HCT116 (cell line): ENCODE measurements at regions not wholly inside any gene's neighbourhood (a gene's known extent, or its start where the extent isn't known, plus 50 kb on each side); places are given as distances from the start of the nearest gene placed in this dataset.

ENCODE experiments used
- ATAC-seq: fragments of 200-7000 bp; cut with Tn5 transposase; 2 replicates; pipeline ENCODE4 v1.9.1; 2020; ENCODE audit warnings: mild to moderate bottlenecking, moderate library complexity
- BruUV-seq: library from RNA; stranded (reverse); fragments of 400-500 nt; replicated peaks from 2 replicates; lab custom pipeline; 2021; lab: Mats Ljungman, UMichigan
- CTCF ChIA-PET: fragments of 300-600 bp; sonication (Branson Sonifier 250); formaldehyde crosslinking; loops from one replicate; lab custom pipeline; 2021; ENCODE audit warnings: antibody characterized with exemption; lab: Charles Lee
- POLR2A ChIA-PET: fragments of 300-600, 350-600 bp; sonication (Branson Sonifier 250); formaldehyde crosslinking; loops from one replicate; lab custom pipeline; 2021; ENCODE audit warnings: antibody characterized with exemption; lab: Charles Lee
- RAD21 ChIA-PET, 2 experiments: fragments of 300-600 bp; sonication (Branson Sonifier 250); formaldehyde crosslinking; loops; one replicate each; lab custom pipeline; 2023; ENCODE audit warnings: low total read pairs in 2 of 2; ENCODE audit not compliant: uncharacterized antibody in 2 of 2, unreplicated experiment in 2 of 2, low non-redundant PET in 1 of 2; lab: Charles Lee
- DNase-seq: peaks from one replicate; pipeline ENCODE4 v3.0.0-alpha.2; 2010; ENCODE audit warnings: low read depth, low spot score
- H2AFZ ChIP-seq: fragments of 200-600 bp; shearing (Covaris generic), sonication (generic); 2 replicates; pipeline ENCODE4 v1.6.1; 2017; ENCODE audit warnings: low read depth, mixed run types, mixed read lengths, antibody characterized with exemption, low read length; ENCODE audit not compliant: poor library complexity, severe bottlenecking
- H3K27ac ChIP-seq: 2 replicates; pipeline ENCODE4 v1.5.1; 2012; ENCODE audit warnings: low read depth, low read length
- H3K27me3 ChIP-seq: fragments of 200-600 bp; sonication (generic); 2 replicates; pipeline ENCODE4 v1.6.1; 2016; ENCODE audit warnings: mixed run types, low read length, mixed read lengths; ENCODE audit not compliant: insufficient read depth
- H3K36me3 ChIP-seq, 2 experiments: fragments of 200-500 bp in 1 of 2; fragments of 200-600 bp in 1 of 2; sonication (Bioruptor generic) in 1 of 2; sonication (generic) in 1 of 2; 2 replicates each; pipeline versions ENCODE4 v1.5.1 to v1.6.1; 2014 to 2016; ENCODE audit warnings: low read length in 2 of 2, inconsistent platforms in 1 of 2, mixed read lengths in 1 of 2, mixed run types in 1 of 2; ENCODE audit not compliant: insufficient read depth in 2 of 2, control insufficient read depth in 1 of 2
- H3K4me1 ChIP-seq, 2 experiments: fragments of 200-600 bp in 1 of 2; sonication (generic) in 1 of 2; 2 replicates each; pipeline versions ENCODE4 v1.5.1 to v1.6.1; 2012 to 2017; ENCODE audit warnings: low read length in 2 of 2, inconsistent platforms in 1 of 2, mild to moderate bottlenecking in 1 of 2, mixed read lengths in 1 of 2, mixed run types in 1 of 2, moderate library complexity in 1 of 2; ENCODE audit not compliant: insufficient read depth in 2 of 2, control insufficient read depth in 1 of 2
- H3K4me2 ChIP-seq: fragments of 200-600 bp; sonication (generic); 2 replicates; pipeline ENCODE4 v1.6.1; 2017; ENCODE audit warnings: mixed run types, low read length, mixed read lengths
- H3K4me3 ChIP-seq, 2 experiments: fragments of 200-600 bp in 1 of 2; sonication (generic) in 1 of 2; replicated peaks in 1 of 2; 2 replicates each; pipeline ENCODE4 v1.5.1; 2011 to 2016; ENCODE audit warnings: low read length in 2 of 2, control low read depth in 1 of 2, low read depth in 1 of 2, mild to moderate bottlenecking in 1 of 2, mixed read lengths in 1 of 2, mixed run types in 1 of 2
- H3K79me2 ChIP-seq: fragments of 200-600 bp; sonication (generic); 2 replicates; pipeline ENCODE4 v1.6.1; 2017; ENCODE audit warnings: mild to moderate bottlenecking, mixed run types, low read length, moderate library complexity, mixed read lengths; ENCODE audit not compliant: insufficient read depth
- H3K9ac ChIP-seq: fragments of 200-600 bp; sonication (generic); 2 replicates; pipeline ENCODE4 v1.6.1; 2016; ENCODE audit warnings: low read length, mixed read lengths
- H3K9me2 ChIP-seq: fragments of 200-600 bp; sonication (generic), shearing (Covaris generic); 2 replicates; pipeline ENCODE4 v1.6.1; 2017; ENCODE audit warnings: mixed run types, mild to moderate bottlenecking, moderate library complexity; ENCODE audit not compliant: insufficient read depth
- H3K9me3 ChIP-seq, 2 experiments: fragments of 200-500 bp in 1 of 2; fragments of 200-600 bp in 1 of 2; sonication (Bioruptor generic) in 1 of 2; sonication (generic) in 1 of 2; 2 replicates each; pipeline ENCODE4 v1.6.1; 2014 to 2017; ENCODE audit warnings: low read length in 2 of 2, mixed read lengths in 2 of 2, inconsistent platforms in 1 of 2, low read depth in 1 of 2, mild to moderate bottlenecking in 1 of 2, mixed run types in 1 of 2, moderate library complexity in 1 of 2; ENCODE audit not compliant: control insufficient read depth in 1 of 2, insufficient read depth in 1 of 2
- H4K20me1 ChIP-seq: fragments of 200-600 bp; sonication (generic), shearing (Covaris generic); 2 replicates; pipeline ENCODE4 v1.6.1; 2017; ENCODE audit warnings: mixed run types, mild to moderate bottlenecking, moderate library complexity; ENCODE audit not compliant: insufficient read depth
- ATF3 ChIP-seq: IDR thresholded peaks from 2 replicates; pipeline ENCODE4 v1.6.1; 2012
- CBX3 ChIP-seq: IDR thresholded peaks from 2 replicates; pipeline ENCODE4 v1.6.1; 2012; ENCODE audit warnings: low read depth
- CEBPB ChIP-seq: IDR thresholded peaks from 2 replicates; pipeline ENCODE4 v1.6.1; 2012; ENCODE audit warnings: low read depth
- CTCF ChIP-seq, 3 experiments: fragments of 200-600 bp in 1 of 3; sonication (generic) in 1 of 3; IDR thresholded peaks in 2 of 3; conservative IDR thresholded peaks in 1 of 3; 2 replicates each; pipeline ENCODE4 v1.5.1; 2012 to 2017; ENCODE audit warnings: low read depth in 2 of 3, low read length in 2 of 3, antibody characterized with exemption in 1 of 3, borderline replicate concordance in 1 of 3, control low read depth in 1 of 3, mild to moderate bottlenecking in 1 of 3, mixed read lengths in 1 of 3, mixed run types in 1 of 3, moderate library complexity in 1 of 3; ENCODE audit not compliant: insufficient read depth in 1 of 3
- EGR1 ChIP-seq: IDR thresholded peaks from 2 replicates; pipeline ENCODE4 v1.6.1; 2012; ENCODE audit warnings: low read depth
- ELF1 ChIP-seq: IDR thresholded peaks from 2 replicates; pipeline ENCODE4 v1.6.1; 2012; ENCODE audit warnings: low read depth, borderline replicate concordance
- EZH2 ChIP-seq: fragments of 200-600 bp; sonication (generic); IDR thresholded peaks from 2 replicates; pipeline ENCODE4 v1.6.1; 2017; ENCODE audit warnings: antibody characterized with exemption, mixed run types
- EZH2phosphoT487 ChIP-seq: fragments of 200-600 bp; IDR thresholded peaks from 2 replicates; pipeline ENCODE4 v1.6.1; 2018; ENCODE audit warnings: antibody characterized with exemption, borderline replicate concordance
- FOSL1 ChIP-seq: IDR thresholded peaks from 2 replicates; pipeline ENCODE4 v1.6.1; 2012; ENCODE audit warnings: low read depth
- JUND ChIP-seq: IDR thresholded peaks from 2 replicates; pipeline ENCODE4 v1.6.1; 2012
- POLR2AphosphoS5 ChIP-seq: IDR thresholded peaks from 2 replicates; pipeline ENCODE4 v1.6.1; 2011; ENCODE audit warnings: mild to moderate bottlenecking, low read depth, low read length, moderate library complexity
- RAD21 ChIP-seq: IDR thresholded peaks from 2 replicates; pipeline ENCODE4 v1.6.1; 2012; ENCODE audit warnings: low read depth, mild to moderate bottlenecking
- REST ChIP-seq: IDR thresholded peaks from 2 replicates; pipeline ENCODE4 v1.6.1; 2012; ENCODE audit warnings: low read depth
- SP1 ChIP-seq: IDR thresholded peaks from 2 replicates; pipeline ENCODE4 v1.6.1; 2012; ENCODE audit warnings: low read depth
- SRF ChIP-seq: IDR thresholded peaks from 2 replicates; pipeline ENCODE4 v1.6.1; 2012; ENCODE audit warnings: low read depth
- TCF7L2 ChIP-seq: IDR thresholded peaks from 2 replicates; pipeline ENCODE4 v1.7.0; 2011; ENCODE audit warnings: borderline replicate concordance, inconsistent platforms; ENCODE audit not compliant: insufficient read depth, insufficient read length; ENCODE audit errors: extremely low read depth
- YY1 ChIP-seq: IDR thresholded peaks from 2 replicates; pipeline ENCODE4 v1.6.1; 2011; ENCODE audit warnings: low read length, low read depth, moderate library complexity, mild to moderate bottlenecking; ENCODE audit not compliant: insufficient replicate concordance; ENCODE audit errors: extremely low read depth
- ZFX ChIP-seq: fragments of 450-650 bp; IDR thresholded peaks from 2 replicates; pipeline ENCODE4 v1.6.1; 2017
- intact Hi-C: fragments of 100-400 bp; cut with micrococcal nuclease; formaldehyde crosslinking; loops from 2 replicates; pipeline ENCODE4 v1.10.0; 2022

- no peak overlapping the region for H3K4me3 ChIP-seq
- no peaks in the 10 kb centered on the region for H4K20me1 ChIP-seq
- ChIA-PET POLR2A (no interaction called here), RAD21 (no interaction called here), CTCF (no interaction called here)
- no peak overlapping the region for H3K9ac ChIP-seq
- H3K9me3 ChIP-seq, result no peaks in the 10 kb centered on the region
- DNase-seq (no peak), ATAC-seq (no peak)
- no peaks in the 10 kb centered on the region for H3K27me3 ChIP-seq
- H3K79me2 ChIP-seq, result no peaks in the 10 kb centered on the region
- H3K4me1 ChIP-seq, result no peaks in the 10 kb centered on the region
- H3K36me3 ChIP-seq, result no peaks in the 10 kb centered on the region
- H3K4me2 ChIP-seq, result no peak overlapping the region
- no peaks in the 10 kb centered on the region for H3K9me2 ChIP-seq
- TF ChIP-seq EZH2 (no peak), ATF3 (no peak), POLR2AphosphoS5 (no peak), YY1 (no peak), CTCF (IDR thresholded peaks at IDR 0.05 in 2 of 3, conservative IDR thresholded peaks at IDR 0.05 in 1 of 3; ENCODE audit: borderline replicate concordance in 1 of 3, insufficient read depth in 1 of 3, low read depth in 2 of 3, low read length in 2 of 3) (no peak), REST (no peak), EZH2phosphoT487 (no peak), CEBPB (no peak), EGR1 (no peak), ZFX (no peak), FOSL1 (no peak), ELF1 (no peak), RAD21 (no peak), JUND (no peak), CBX3 (no peak), SP1 (no peak), TCF7L2 (no peak), SRF (no peak)
- intact Hi-C loops, result no loop called here
- H2AFZ ChIP-seq, result no peak overlapping the region
- no TSS peak for BruUV-seq
- no peak overlapping the region for H3K27ac ChIP-seq
These were observed 157.9 kb upstream of the GLI2 start for GRCh38 chr2:120577721-120578295.
